Gastrocnemius medialis (tissue), 4 donors: ENCODE measurements at regions not wholly inside any gene's neighbourhood (a gene's known extent, or its start where the extent isn't known, plus 50 kb on each side); places are given as distances from the start of the nearest gene placed in this dataset.

Source experiments
- ATAC-seq, 2 donors: fragments of 150-250 bp; one replicate each; pipeline ENCODE4 v1.9.1; 2016
- DNase-seq, 2 donors: peaks; one replicate each; pipeline ENCODE4 v3.0.0-alpha.2; 2019
- H3K27ac ChIP-seq, 4 donors: fragments of 200-600 bp; sonication (generic); 1 replicate in 1 of 4; 2 replicates in 3 of 4; pipeline ENCODE4 v1.5.1; 2016 to 2018; ENCODE audit warnings: mild to moderate bottlenecking in 2 of 4, moderate library complexity in 1 of 4
- H3K27me3 ChIP-seq, 3 donors: fragments of 200-600 bp; sonication (generic) in 2 of 3; 1 replicate in 1 of 3; 2 replicates in 2 of 3; pipeline versions ENCODE4 v1.5.1 to v1.6.0; 2016 to 2019; ENCODE audit warnings: mild to moderate bottlenecking in 1 of 3, moderate library complexity in 1 of 3
- H3K36me3 ChIP-seq, 2 donors: fragments of 200-600 bp; sonication (generic) in 1 of 2; one replicate each; pipeline ENCODE4 v1.5.1; 2017 to 2018
- H3K4me1 ChIP-seq, 2 donors: fragments of 200-600 bp; sonication (generic) in 1 of 2; one replicate each; pipeline ENCODE4 v1.5.1; 2016 to 2017; ENCODE audit warnings: mild to moderate bottlenecking in 2 of 2
- H3K4me3 ChIP-seq, 4 donors: fragments of 200-600 bp; sonication (generic) in 3 of 4; 1 replicate in 1 of 4; 2 replicates in 3 of 4; pipeline ENCODE4 v1.5.1; 2016 to 2019; ENCODE audit warnings: mild to moderate bottlenecking in 2 of 4
- H3K9me3 ChIP-seq, 3 donors: fragments of 200-600 bp; sonication (generic) in 2 of 3; 1 replicate in 1 of 3; 2 replicates in 2 of 3; pipeline ENCODE4 v1.5.1; 2016 to 2019
- POLR2A ChIP-seq, 2 donors: fragments of 450-650 bp; IDR thresholded peaks; one replicate each; pipeline ENCODE4 v1.6.1; 2017; ENCODE audit warnings: antibody characterized with exemption in 2 of 2, mild to moderate bottlenecking in 2 of 2, moderate library complexity in 2 of 2
- in situ Hi-C, 4 donors: fragments of 200-750 bp; cut with MboI; loops; one replicate each; pipeline versions ENCODE4 v1.15.0 to v1.8.0; 2017; ENCODE audit warnings: low sequenced_read_pairs in 4 of 4
- intact Hi-C: fragments of 100-400 bp; cut with DNase I; formaldehyde crosslinking; loops from one replicate; pipeline ENCODE4 v1.15.1; 2023; ENCODE audit warnings: low total_unique reads
- TF ChIP-seq, protein P1 (sequence below), 5 experiments: fragments of 450-650 bp in 3 of 5; fragments of 200-600 bp in 2 of 5; sonication (generic) in 2 of 5; IDR thresholded peaks in 4 of 5; conservative IDR thresholded peaks in 1 of 5; 1 replicate in 4 of 5; 2 replicates in 1 of 5; pipeline ENCODE4 v1.5.1; 2016 to 2019; ENCODE audit warnings: antibody characterized with exemption in 5 of 5, mild to moderate bottlenecking in 3 of 5, moderate library complexity in 3 of 5

DNA sequence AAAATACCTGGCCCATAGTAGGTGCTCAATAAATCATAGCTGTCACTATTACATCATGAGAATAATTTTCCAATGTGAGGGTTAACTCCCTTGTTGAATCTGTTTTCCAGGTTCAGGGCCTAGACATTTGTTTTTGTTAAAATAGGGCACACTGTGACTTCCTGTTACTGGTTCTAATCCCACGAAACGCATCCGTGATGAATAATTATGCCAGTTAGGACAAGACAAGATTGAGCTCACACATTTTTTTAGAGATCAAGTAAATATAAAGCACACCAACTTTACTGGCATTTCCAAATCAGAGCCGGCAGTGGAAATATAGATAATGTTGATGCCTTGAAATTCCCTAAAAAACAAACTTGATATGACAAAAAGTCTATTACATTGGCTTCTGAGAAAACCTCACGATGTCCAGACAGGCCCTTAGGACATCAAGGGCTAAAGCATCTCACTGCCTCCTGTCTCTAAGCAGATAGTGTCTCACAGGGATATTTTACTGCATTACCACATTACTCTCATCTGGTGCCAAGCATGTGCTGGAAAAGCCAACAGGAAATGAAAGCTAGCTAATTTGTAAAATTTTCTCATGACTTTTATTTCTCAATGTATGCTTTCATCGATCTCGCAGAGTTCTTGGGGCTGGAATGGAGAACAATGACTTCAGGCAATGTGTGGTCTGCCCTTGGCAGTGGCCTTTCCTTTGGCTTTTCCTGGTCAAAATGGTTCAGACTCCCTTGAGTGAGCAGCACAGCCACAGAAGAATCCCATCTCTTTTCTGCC lies 414.3 kb upstream of the PAPPA start:
- Histone ChIP-seq H3K9me3 (no peaks in the 10 kb centered on the region), H3K4me3 (no peak overlapping the region), H3K36me3 (no peaks in the 10 kb centered on the region), H3K27me3 (no peaks in the 10 kb centered on the region), H3K4me1 (no peaks in the 10 kb centered on the region), H3K27ac (no peak overlapping the region)
- DNase-seq, result no peak
- TF ChIP-seq, protein P1, sequence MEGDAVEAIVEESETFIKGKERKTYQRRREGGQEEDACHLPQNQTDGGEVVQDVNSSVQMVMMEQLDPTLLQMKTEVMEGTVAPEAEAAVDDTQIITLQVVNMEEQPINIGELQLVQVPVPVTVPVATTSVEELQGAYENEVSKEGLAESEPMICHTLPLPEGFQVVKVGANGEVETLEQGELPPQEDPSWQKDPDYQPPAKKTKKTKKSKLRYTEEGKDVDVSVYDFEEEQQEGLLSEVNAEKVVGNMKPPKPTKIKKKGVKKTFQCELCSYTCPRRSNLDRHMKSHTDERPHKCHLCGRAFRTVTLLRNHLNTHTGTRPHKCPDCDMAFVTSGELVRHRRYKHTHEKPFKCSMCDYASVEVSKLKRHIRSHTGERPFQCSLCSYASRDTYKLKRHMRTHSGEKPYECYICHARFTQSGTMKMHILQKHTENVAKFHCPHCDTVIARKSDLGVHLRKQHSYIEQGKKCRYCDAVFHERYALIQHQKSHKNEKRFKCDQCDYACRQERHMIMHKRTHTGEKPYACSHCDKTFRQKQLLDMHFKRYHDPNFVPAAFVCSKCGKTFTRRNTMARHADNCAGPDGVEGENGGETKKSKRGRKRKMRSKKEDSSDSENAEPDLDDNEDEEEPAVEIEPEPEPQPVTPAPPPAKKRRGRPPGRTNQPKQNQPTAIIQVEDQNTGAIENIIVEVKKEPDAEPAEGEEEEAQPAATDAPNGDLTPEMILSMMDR (IDR thresholded peaks at IDR 0.05 in 4 of 5, conservative IDR thresholded peaks at IDR 0.05 in 1 of 5), result no peak
- TF ChIP-seq POLR2A (IDR thresholded peaks at IDR 0.05), result no peak
- intact Hi-C loops (no loop called here), in situ Hi-C loops (no loop called here)
- no peak for ATAC-seq

- H3K4me1 ChIP-seq, result no peaks in the 10 kb centered on the region
- H3K27ac ChIP-seq, result no peak overlapping the region
- no peak for DNase-seq
- no peak for ATAC-seq
- intact Hi-C loops (no loop called here), in situ Hi-C loops (no loop called here)
- no peak for TF ChIP-seq POLR2A (IDR thresholded peaks at IDR 0.05)
- TF ChIP-seq, protein P1 (IDR thresholded peaks at IDR 0.05 in 4 of 5, conservative IDR thresholded peaks at IDR 0.05 in 1 of 5), result no peak
- no peak overlapping the region for H3K4me3 ChIP-seq
- no peaks in the 10 kb centered on the region for H3K27me3 ChIP-seq
- no peaks in the 10 kb centered on the region for H3K9me3 ChIP-seq
- H3K36me3 ChIP-seq, result no peaks in the 10 kb centered on the region
These were observed 412.6 kb upstream of the PAPPA start for GRCh38 chr9:115740986-115741385.

DNA sequence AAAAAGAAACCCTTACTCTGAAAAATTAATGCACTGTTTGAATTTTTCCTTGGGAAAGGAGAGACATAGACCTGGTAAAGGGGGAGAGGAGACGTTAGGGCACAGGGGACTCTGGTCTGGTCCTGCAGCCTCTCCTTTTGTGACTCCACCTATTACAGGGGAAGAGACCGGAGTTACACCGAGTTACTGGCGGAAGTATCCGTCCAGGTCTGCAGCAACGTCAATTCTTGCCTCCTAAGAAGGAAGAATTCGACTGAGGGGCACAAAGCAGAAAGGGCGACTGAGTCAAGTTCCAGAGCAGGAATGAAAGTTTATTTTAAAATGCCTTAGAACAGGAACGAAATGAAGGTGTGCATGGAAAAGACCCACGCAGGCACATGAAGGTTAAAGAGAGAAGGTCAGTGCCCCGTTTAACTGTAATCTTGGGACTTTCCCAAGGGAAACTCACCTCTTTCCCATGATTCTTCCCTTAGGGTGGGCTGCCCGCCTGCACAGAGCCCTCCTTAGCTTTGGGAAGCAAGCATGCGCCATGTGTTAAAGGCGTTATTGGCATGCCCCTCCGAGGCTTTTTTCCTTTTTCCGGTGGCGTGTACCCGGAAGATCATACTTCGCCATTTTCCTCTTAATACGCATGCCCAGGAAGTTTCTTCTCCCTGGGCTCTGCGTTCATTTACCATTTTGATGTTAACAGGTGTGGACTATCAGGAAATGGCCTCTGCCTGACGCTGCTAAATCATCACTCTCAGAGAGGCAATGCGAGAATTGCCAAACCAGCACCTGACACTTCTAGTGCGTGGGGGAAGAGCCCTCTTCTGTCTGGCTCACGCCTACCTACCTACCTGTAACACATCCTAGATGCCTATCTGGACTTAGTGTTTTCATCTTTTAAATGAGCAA lies 409.6 kb upstream of the PAPPA start:
- H3K36me3 ChIP-seq, result no peaks in the 10 kb centered on the region
- H3K4me1 ChIP-seq, result no peaks in the 10 kb centered on the region
- DNase-seq (no peak), ATAC-seq (no peak)
- intact Hi-C loops, result no loop called here
- no peak overlapping the region for H3K4me3 ChIP-seq
- no peaks in the 10 kb centered on the region for H3K27me3 ChIP-seq
- in situ Hi-C loops, result no loop called here
- H3K27ac ChIP-seq, result no peak overlapping the region
- TF ChIP-seq POLR2A (IDR thresholded peaks at IDR 0.05), result no peak
- TF ChIP-seq, protein P1 (IDR thresholded peaks at IDR 0.05 in 4 of 5, conservative IDR thresholded peaks at IDR 0.05 in 1 of 5), result no peak
- H3K9me3 ChIP-seq, result no peaks in the 10 kb centered on the region

- no peak for ATAC-seq
- no peaks in the 10 kb centered on the region for H3K9me3 ChIP-seq
- no peaks in the 10 kb centered on the region for H3K4me1 ChIP-seq
- no peak for TF ChIP-seq POLR2A (IDR thresholded peaks at IDR 0.05)
- TF ChIP-seq, protein P1 (IDR thresholded peaks at IDR 0.05 in 4 of 5, conservative IDR thresholded peaks at IDR 0.05 in 1 of 5), result no peak
- H3K4me3 ChIP-seq, result no peak overlapping the region
- no peaks in the 10 kb centered on the region for H3K36me3 ChIP-seq
- in situ Hi-C loops, result no loop called here
- H3K27me3 ChIP-seq, result no peaks in the 10 kb centered on the region
- no peak for DNase-seq
- intact Hi-C loops, result no loop called here
- H3K27ac ChIP-seq, result no peak overlapping the region
These were observed 407.1 kb upstream of the PAPPA start for GRCh38 chr9:115746496-115746895.
